H54 (cell line): ENCODE measurements at regions not wholly inside any gene's neighbourhood (a gene's known extent, or its start where the extent isn't known, plus 50 kb on each side); places are given as distances from the start of the nearest gene placed in this dataset.

Experiments used
- DNase-seq: peaks from one replicate; pipeline ENCODE4 v3.0.0; 2011; ENCODE audit warnings: low spot score, mixed read lengths; ENCODE audit not compliant: insufficient read length
- FAIRE-seq: peaks from 3 replicates; lab custom pipeline; 2011; peaks lifted over from hg19 to GRCh38; lab: Jason Lieb, UNC
- POLR2A ChIP-seq: IDR thresholded peaks from 2 replicates; pipeline ENCODE4 v1.6.1; 2011; ENCODE audit warnings: low read depth, mild to moderate bottlenecking, low read length

DNA sequence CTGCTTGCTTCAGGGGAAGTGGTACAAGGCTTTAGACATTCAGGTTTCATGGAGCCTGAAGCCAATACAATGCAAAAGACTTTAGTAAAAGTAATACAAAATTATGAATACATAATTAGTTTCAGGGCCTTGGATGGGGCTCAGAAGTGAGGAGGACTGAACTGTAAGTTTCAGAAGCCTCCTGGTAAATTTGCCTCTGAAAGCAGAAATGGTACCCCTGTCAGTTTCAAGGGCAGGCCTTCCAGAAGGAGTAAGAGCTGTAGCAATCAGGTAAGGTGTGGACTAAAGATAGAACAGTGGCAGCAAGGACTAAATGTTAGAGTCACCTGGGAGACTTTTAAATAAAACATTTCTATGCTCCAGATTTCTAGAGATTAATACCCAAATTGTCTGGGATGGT lies 402.5 kb upstream of the GOLIM4 start:
- no peak for TF ChIP-seq POLR2A
- FAIRE-seq: no peak
- DNase-seq: no peak

DNA sequence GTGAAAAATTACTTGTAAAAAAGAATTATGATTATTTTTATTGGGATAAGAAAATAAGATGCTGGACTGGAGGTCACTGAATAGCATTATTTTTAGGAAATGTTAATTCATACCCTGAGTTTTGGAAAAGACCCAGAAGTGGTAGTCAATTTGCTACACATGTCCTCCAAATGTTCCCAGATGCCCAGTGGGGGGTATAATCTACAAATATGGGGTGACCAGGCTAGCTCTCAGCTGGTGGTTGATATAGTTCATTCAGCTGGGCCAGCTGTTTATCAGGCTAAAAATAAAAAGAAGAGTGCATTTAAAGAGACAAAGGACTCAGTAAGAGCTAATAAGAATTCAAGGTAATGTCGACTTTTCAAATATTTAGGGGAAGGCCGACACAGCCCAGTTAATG lies 402.0 kb upstream of the GOLIM4 start:
- no peak for FAIRE-seq
- no peak for TF ChIP-seq POLR2A
- no peak for DNase-seq

DNA sequence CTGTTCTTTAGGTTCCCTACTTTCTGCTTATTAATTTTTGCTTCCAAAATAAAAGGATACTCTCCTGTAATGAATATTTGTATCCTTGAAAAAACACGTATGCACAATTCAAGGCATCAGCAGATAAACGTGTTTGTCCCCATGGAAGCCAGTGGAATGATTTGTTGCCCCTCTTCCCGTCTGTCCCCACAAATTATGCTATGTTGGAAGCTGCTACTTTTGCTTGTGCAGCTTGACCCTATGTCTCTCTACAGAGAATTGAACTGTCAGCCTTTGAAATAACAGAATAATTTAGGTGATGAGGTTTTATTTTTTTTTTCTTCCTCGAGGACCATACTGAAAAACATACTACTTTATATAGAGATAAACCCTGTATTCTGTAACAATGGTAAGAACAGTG lies 401.5 kb upstream of the GOLIM4 start:
- TF ChIP-seq POLR2A: no peak
- FAIRE-seq (no peak), DNase-seq (no peak)

DNA sequence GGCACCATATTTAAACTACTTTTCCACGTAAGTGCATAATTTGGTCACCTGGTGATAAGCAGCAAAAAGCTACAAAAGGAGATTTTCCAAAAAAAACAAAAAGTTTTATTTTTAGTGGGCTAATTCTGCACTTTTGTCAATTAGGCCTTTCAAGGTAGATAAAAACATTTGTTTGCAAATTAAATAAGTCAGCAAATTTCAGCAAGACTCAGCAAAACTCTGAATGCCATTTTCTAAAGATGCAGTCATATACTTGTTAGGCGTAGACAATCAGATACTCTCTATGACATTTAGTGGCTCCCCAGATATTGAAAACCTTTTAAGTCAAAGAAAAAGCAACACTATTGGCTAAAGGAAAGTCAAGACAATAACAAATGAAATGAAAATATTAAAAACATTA lies 400.2 kb upstream of the GOLIM4 start:
- FAIRE-seq (no peak), DNase-seq (no peak)
- no peak for TF ChIP-seq POLR2A

DNA sequence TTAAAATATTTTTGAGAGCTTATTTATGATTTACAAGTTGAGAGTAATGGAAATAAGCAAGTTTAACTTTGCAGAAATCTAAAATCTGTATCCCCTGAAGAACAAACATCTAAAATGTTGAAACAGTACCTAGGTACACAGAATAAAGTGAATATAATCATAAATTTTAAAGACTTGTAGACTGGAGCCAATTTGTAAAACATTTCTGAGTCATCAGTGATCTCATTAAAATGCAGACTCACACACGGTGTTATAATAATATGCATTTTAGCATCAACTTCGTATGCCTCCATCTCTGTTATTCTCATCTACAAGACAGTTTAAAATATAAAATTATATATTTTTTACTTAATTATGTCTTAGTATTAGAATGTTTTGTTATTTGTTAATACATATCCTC lies 399.5 kb upstream of the GOLIM4 start:
- DNase-seq (no peak), FAIRE-seq (no peak)
- TF ChIP-seq POLR2A: no peak

DNA sequence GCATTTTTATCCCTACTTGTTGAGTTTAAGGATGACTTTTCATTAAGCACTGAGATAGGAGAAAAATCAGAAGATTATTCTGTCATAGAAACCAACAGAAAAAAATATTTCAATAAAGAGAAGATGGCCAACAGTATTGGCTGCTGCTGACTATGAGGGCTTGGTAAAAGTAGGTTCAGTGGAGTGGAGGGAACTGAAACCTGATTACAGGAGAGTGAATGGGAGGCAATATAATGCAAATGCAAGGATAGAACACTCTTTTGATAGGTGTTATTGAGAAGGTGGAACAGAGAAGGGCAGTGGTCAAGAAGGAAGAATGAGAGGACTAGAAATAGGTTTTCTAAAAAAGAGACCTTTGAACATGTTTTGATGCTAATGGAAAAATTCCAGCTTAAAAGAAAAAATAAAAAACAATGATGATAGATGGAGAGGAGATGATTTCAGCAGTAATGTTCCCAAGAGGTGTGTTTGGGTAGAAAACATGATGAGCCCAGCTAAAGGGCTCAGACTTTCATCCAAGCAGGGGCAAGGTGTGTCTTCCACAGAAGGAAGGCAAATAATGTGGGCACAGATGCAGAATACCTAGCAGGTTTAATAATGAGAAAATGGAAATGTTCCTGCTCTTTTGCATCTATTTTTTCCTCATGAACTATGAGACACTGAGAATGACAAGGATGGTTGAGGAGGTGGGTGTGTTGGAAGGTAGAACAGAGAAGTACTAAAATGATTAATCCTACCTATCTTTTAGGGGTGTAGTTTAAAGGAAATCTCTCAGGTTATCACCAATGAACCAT lies 397.9 kb upstream of the GOLIM4 start:
- TF ChIP-seq POLR2A: no peak
- no peak for DNase-seq
- no peak for FAIRE-seq

DNA sequence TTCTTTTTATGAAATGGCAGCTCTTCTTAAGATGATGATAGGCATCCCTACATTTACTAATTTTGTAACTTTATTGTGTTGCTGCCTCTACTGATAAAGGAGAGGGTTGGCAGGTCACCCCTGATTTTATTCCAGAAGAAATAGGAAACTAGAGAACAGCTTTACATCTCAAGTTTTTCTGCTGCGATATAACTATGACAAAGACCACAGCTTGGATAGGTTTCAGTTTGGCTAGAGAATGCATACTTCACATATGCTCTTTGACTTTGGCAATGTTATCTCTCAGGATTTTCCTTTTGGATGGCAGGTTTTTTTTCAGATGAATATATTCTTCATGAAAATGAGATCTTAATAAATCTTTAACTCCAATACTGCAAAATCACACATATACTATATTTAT lies 395.3 kb upstream of the GOLIM4 start:
- FAIRE-seq (no peak), DNase-seq (no peak)
- no peak for TF ChIP-seq POLR2A

DNA sequence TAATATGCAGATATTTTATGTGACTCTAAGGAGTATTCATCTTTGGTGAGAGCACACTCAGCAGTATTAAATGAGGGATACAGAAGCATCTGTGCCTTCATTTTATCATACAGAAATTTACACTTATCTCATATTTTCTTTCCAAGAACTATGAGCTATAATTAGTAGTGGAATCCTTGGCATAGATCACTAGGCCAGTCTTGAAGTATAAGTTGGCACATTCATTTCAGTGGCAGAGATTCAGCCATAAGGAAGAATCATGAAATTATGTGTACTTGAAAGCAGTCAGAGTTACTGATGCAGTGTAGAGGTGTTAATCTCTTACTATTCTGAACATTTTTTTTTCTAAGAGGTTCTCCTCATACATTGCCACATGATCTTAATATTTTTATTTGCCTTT lies 393.6 kb upstream of the GOLIM4 start:
- DNase-seq (no peak), FAIRE-seq (no peak)
- no peak for TF ChIP-seq POLR2A

DNA sequence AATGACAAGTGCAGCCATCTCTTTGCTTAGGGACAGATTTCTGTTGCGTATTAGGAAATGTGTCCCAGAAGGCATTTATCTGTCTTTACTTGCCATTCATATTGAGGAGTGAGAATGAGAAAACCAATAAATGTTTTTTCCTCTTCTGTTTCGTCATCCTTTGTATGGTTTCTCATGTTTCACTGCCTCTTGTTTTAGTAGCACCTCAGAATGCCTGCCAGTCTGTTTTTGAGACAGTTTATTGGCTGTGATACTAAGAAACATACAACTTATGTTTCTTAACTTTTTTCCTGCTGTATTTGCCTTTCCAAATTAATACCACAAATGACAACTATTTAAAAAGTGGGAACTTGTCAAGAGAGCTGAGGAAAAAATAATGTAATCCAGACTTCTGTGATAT lies 390.2 kb upstream of the GOLIM4 start:
- no peak for DNase-seq
- no peak for TF ChIP-seq POLR2A
- no peak for FAIRE-seq

DNA sequence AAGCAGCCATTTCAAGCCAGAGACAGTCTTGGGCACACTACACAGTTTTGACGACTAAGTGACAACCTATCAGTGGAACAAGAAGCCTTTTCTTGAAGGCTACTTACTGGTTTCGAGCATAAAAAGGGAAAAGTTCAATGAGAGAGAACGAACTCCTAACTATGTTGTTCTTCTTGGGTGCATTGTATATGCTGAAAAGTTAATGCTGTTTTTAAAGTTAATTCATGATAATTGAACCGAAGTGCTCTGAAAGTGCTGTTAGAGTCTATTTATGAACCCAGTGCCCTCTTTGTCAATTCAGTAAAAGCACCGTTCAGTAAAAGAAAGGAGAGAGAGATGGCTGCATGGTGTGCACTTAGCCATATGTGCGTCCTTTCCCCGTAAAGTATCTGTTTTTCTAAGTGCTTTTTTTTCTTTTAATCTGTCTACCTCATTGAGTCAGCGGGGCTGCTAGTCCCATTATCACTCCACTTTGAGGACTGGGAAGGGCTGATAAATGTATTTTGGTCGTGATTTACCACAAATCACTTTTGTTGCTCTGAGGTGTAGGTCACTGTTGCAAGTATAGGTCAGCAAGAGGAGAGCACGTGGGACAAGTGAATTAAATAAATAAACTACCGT lies 380.7 kb upstream of the GOLIM4 start:
- DNase-seq (no peak), FAIRE-seq (no peak)
- no peak for TF ChIP-seq POLR2A

DNA sequence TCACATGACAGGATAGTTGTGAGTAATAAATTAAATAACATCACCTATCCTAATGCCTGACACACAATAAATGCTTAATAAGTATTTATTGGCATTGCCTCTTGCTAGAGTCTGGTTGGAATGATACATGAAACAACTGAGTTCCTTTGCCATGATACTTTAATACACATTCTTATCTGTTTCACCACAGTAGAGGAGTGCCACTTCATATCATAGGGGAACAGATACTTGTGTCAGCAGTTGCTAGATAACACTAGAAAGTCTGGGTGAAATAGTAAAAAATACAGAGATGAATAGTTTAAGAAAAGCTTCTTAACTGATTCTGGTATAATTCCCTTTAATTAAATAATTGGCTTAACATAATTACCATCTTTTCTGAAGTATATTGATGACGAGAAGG lies 380.0 kb upstream of the GOLIM4 start:
- no peak for FAIRE-seq
- DNase-seq: no peak
- TF ChIP-seq POLR2A: no peak

DNA sequence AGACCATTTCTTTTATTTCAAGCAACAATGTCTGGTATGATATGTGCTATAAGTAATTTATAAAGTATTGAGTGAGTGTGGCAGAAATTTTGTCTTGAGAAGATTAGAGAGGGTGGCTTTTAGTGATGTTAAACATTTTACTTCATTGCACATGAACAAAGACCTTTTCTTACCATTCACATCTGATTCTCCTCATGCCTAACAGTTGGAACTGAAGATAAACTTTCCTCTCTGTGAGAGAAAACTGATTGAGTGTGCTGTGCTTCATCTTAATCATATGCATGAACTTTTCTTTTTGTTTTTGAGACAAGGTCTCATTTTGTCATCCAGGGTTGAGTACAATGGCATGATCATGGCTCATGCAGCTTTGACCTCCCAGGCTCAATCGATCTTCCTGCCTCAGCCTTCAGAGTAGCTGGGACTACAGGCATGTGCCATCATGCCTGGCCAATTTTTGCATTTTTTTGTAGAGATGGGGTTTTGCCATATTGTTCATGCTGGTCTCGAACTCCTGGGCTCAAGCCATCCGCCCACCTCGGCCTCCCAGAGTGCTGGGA lies 377.7 kb upstream of the GOLIM4 start:
- FAIRE-seq: no peak
- no peak for DNase-seq

DNA sequence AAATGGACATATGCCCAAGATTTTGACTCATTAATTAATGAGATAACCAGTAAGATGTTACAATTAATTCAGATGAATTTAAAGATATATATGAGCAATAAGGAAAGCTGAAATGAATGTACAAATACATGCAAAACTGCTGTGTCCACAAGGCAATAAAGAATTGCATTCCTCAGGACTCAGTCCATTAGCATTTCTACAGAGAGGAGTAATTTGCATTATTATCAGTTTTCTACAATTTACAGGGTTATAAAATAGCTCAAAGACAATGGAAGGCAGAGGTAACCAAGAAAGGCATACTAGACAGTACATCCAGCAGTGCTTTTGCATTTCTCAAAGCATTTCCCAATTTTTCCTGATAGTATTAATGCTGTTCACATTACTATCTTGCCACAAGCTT lies 377.1 kb upstream of the GOLIM4 start:
- TF ChIP-seq POLR2A: no peak
- no peak for FAIRE-seq

More for the DNA sequence above, 377.7 kb upstream of the GOLIM4 start:
- no peak for TF ChIP-seq POLR2A

DNA sequence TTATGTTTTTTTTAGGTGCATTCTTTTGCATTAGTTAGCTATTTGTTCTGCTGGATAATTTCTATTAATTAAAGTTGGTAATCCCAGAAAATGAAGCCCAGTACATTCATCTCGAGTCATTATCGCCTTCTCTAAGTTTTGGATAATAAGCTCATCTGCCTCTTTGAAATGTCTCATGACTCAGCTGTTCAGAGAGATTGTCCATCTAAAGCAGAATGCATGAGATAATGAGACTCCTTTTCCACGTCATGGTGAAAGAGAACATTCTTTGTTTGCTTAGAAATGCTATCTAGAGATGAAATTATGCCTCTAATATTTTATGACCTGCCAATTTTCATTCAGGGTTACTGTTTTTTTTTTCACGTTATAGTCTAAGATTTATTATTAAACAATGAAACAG lies 374.7 kb upstream of the GOLIM4 start:
- DNase-seq: no peak
- no peak for FAIRE-seq

More for the DNA sequence above, 377.1 kb upstream of the GOLIM4 start:
- DNase-seq: no peak

DNA sequence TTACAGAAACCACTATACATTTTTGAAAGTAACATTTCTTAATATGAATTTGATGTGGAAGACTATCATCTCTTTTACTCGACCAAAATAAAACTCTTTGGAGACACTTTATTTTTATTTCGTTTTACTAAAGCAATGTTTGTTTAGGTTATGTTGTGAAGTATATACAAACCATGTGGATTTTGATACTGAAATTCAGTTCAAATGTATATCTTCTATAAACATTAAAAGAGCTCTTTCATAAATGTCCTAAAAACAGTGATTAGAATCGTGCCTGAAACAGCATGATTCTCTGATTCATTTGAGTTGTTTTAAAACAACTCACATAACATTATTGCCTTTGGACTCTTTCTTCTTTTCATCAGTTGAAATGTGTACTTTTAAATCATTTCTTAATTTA lies 373.7 kb upstream of the GOLIM4 start:
- TF ChIP-seq POLR2A: no peak
- no peak for FAIRE-seq
- no peak for DNase-seq

More for the DNA sequence above, 374.7 kb upstream of the GOLIM4 start:
- no peak for TF ChIP-seq POLR2A
